Left ventricle myocardium inferior (tissue), 1 donor: ENCODE measurements at regions not wholly inside any gene's neighbourhood (a gene's known extent, or its start where the extent isn't known, plus 50 kb on each side); places are given as distances from the start of the nearest gene placed in this dataset.

Source experiments
- DNase-seq: peaks from one replicate; pipeline ENCODE4 v3.0.0-alpha.2; 2020
- H3K27ac ChIP-seq: fragments of 200-600 bp; replicated peaks from 2 replicates; pipeline ENCODE4 v1.8.0; 2021
- H3K27me3 ChIP-seq: fragments of 200-600 bp; 2 replicates; pipeline ENCODE4 v1.8.0; 2021; ENCODE audit warnings: low read depth
- H3K36me3 ChIP-seq: fragments of 200-600 bp; 2 replicates; pipeline ENCODE4 v1.8.0; 2021
- H3K4me1 ChIP-seq: fragments of 200-600 bp; 2 replicates; pipeline ENCODE4 v1.8.0; 2021
- H3K4me3 ChIP-seq: fragments of 200-600 bp; 2 replicates; pipeline ENCODE4 v1.8.0; 2021; ENCODE audit warnings: mild to moderate bottlenecking, moderate library complexity
- H3K9me3 ChIP-seq: fragments of 200-600 bp; replicated peaks from 2 replicates; pipeline ENCODE4 v1.8.0; 2021
- CTCF ChIP-seq: fragments of 200-600 bp; IDR thresholded peaks from 2 replicates; pipeline ENCODE4 v1.8.0; 2021; ENCODE audit warnings: antibody characterized with exemption, mild to moderate bottlenecking, borderline replicate concordance
- intact Hi-C: fragments of 100-400 bp; cut with micrococcal nuclease; formaldehyde crosslinking; loops from one replicate; pipeline ENCODE4 v1.11.0; 2022
- donor health status: DM: no; HTN: yes; CAD: no; lungs with severe emphysema.

- intact Hi-C loops, result no loop called here
- Histone ChIP-seq H3K4me1 (peaks cover 12% of the 10 kb centered on the region), H3K9me3 (no peaks in the 10 kb centered on the region), H3K27ac (no peak overlapping the region), H3K36me3 (no peaks in the 10 kb centered on the region), H3K4me3 (no peak overlapping the region), H3K27me3 (peaks cover 28% of the 10 kb centered on the region)
- TF ChIP-seq CTCF, result no peak
- no peak for DNase-seq
Measured at GRCh38 chr2:239467956-239468490, 67.2 kb upstream of the HDAC4 start.

DNA sequence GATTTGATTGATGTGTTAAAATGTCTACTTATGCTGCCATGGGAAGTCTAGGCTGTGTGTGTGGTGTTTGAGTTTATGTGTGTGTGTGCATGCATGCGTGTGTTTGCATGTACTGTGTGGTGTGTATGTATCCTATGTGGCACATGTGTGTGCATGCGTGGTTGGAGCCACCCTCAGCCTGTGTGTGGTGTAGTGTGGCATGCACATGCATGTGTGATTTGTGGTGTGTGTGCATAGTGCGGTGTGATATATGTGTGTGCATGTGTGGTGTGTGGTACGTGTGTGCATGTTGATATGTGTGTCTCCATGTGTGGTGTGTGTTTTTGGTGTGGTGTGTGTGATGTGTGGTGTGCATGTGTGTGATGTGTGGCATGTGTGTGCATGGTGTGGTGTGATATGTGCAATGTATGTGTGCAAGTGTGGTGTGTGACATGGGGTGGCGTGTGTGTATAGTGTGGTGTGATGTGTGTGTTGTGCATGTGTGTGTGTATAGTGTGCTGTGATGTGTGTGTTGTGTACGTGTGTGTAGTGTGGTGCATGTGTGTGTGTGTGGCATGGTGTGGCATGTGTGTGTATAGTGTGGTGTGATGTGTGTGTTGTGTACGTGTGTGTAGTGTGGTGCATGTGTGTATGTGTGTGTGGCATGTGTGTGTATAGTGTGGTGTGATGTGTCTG, 66.6 kb upstream of the HDAC4 start:
- no peak for DNase-seq
- Histone ChIP-seq H3K4me1 (peaks cover 12% of the 10 kb centered on the region), H3K4me3 (no peak overlapping the region), H3K36me3 (no peaks in the 10 kb centered on the region), H3K9me3 (no peaks in the 10 kb centered on the region), H3K27me3 (peaks cover 28% of the 10 kb centered on the region), H3K27ac (no peak overlapping the region)
- intact Hi-C loops, result no loop called here
- TF ChIP-seq CTCF, result no peak

- DNase-seq, result no peak
- Histone ChIP-seq H3K9me3 (no peaks in the 10 kb centered on the region), H3K4me3 (no peak overlapping the region), H3K27ac (no peak overlapping the region), H3K36me3 (no peaks in the 10 kb centered on the region), H3K4me1 (peaks cover 12% of the 10 kb centered on the region), H3K27me3 (peaks cover 28% of the 10 kb centered on the region)
- no peak for TF ChIP-seq CTCF
- intact Hi-C loops, result no loop called here
Measured at GRCh38 chr2:239466755-239467271, 66.0 kb upstream of the HDAC4 start.

DNA sequence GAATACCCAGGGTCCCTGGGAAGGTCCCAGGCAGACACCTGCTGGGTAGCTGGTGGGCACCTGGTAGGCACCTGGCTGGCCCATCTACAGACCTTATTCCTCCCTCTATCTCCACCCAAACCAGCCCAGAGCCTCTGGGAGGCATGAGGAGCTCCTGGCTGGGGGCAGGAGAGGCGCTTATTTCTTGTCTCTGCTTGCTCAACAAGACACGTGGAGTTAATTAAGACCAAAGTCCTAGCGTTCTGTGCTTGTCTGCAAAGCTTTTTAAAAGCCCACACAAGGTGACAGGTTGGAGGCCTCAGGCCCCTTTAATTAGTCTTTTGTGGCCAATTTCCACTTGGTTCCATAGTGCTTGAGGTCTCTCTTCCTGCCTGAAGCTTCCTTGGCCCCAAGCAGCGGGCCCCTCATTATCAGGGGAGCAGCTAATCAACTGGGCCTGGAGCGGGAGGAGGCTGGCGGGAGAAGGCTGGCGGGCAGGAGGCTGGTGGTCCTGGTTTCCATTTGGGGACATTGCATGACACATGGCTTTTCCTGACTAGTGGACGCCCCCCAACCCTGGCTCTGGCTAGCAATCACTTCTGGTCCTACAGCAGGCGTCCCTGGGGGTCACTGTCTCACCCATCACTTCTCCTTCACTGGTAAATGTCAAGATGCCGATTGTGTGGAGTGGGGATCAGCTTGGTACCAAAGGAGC, 65.4 kb upstream of the HDAC4 start:
- no peak for TF ChIP-seq CTCF
- H3K27ac ChIP-seq, result no peak overlapping the region
- H3K4me3 ChIP-seq, result no peak overlapping the region
- H3K36me3 ChIP-seq, result no peaks in the 10 kb centered on the region
- no peak for DNase-seq
- intact Hi-C loops, result no loop called here
- H3K27me3 ChIP-seq, result peaks cover 28% of the 10 kb centered on the region
- H3K4me1 ChIP-seq, result peaks cover 12% of the 10 kb centered on the region
- no peaks in the 10 kb centered on the region for H3K9me3 ChIP-seq

GRCh38 chr2:239465017-239466001, 64.5 kb upstream of the HDAC4 start:
- Histone ChIP-seq H3K36me3 (no peaks in the 10 kb centered on the region), H3K27me3 (peaks cover 28% of the 10 kb centered on the region), H3K27ac (no peak overlapping the region), H3K9me3 (no peaks in the 10 kb centered on the region), H3K4me3 (no peak overlapping the region), H3K4me1 (peaks cover 12% of the 10 kb centered on the region)
- TF ChIP-seq CTCF, result no peak
- intact Hi-C loops, result no loop called here
- DNase-seq, result peak; percentile 69
